ENCODE measurements at regions not wholly inside any gene's neighbourhood (a gene's known extent, or its start where the extent isn't known, plus 50 kb on each side); places are given as distances from the start of the nearest gene placed in this dataset.
A peak's percentile ranks its signal among the peaks of the same experiment; 100 is the strongest.
"Not testable (repeated sequence)": the region's sequence is repeated elsewhere in the genome, so short reads cannot be mapped to it uniquely, and the experiment has no call there.

- peak; percentile 77 for DNase-seq (ENCODE audit: low spot score)
Measured at GRCh38 chr5:10130881-10131280, 118.8 kb downstream of the ATPSCKMT start.

DNA sequence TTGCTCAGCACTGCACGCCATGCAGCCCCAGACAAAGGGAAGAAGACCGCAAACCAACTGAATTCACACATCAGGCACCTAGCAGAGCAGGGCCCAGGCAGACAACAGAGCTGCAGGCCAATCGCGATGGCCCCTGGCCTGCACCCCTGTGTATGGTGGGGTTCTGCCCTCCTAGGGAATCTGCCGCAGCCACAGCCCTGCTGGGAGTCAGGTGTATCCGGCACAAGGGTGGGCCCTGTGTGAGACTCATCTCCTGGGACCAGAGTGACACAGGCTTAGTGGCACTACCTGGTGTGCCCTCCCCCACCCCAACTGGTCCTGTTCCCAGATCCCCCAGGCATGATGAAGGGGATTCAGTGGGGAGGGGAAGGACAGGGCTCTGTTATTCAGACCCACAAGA lies 122.8 kb downstream of the ATPSCKMT start:
- no peak for DNase-seq (ENCODE audit: low spot score)

DNA sequence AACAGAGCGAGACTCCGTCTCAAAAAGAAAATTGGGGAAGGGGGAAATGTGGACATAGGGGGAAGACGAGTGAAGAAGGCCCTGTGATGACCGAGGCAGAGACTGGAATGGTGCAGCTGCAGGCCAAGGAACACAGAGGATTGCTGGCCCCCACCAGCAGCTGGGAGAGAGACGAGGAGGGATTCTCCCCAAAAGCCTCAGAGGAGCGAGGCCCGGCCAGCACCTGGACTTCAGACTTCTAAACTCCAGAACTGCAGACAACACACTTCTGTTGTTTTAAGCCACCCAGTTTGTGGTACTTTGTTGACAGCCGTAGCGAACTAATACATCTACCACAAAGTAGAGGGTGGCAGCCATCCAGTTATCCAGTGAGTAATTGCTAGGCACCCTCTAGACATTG lies 124.6 kb downstream of the ATPSCKMT start:
- no peak for DNase-seq (ENCODE audit: low spot score)

DNA sequence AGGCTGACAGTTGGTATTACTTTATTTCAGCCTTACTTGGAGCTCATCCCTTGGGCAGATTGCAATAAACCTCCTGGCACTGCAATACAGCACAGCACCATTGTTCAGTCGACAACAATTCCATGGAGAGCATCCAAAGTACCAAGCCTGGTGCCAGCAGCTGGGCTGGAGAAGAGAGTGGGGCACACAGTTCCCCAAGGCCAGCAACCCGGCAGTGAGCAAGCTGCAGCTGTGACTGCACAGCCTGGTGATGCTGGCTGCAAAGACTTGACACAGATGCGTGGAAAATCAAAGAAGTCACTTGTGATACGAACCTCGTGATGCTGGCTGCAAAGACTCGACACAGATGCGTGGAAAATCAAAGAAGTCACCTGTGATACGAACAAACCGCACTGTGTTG lies 125.4 kb downstream of the ATPSCKMT start:
- no peak for DNase-seq (ENCODE audit: low spot score)

- DNase-seq (ENCODE audit: low spot score), result no peak
Measured at GRCh38 chr5:10123254-10123989, 126.3 kb downstream of the ATPSCKMT start.

GRCh38 chr5:10122076-10122726 lies 127.5 kb downstream of the ATPSCKMT start:
- DNase-seq (ENCODE audit: low spot score), result no peak

DNA sequence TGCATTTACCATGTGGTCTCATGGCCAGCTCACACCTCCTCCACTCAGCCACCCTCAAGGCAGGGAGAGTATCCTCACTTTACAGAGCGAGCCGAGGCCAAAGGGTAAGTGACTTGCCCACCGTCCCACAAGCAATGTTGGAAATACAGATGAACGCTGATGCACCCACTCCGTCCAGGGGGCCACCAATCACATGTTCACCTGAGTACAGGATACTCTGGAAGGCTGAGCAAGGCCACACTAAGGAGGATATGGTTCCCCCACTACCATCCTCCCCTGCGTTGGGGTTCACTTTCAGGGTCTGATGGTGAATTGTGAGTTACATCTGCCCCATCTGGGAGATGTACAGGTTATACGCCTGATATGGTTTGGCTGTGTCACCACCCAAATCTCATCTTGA lies 128.8 kb downstream of the ATPSCKMT start:
- no peak for DNase-seq (ENCODE audit: low spot score)

DNA sequence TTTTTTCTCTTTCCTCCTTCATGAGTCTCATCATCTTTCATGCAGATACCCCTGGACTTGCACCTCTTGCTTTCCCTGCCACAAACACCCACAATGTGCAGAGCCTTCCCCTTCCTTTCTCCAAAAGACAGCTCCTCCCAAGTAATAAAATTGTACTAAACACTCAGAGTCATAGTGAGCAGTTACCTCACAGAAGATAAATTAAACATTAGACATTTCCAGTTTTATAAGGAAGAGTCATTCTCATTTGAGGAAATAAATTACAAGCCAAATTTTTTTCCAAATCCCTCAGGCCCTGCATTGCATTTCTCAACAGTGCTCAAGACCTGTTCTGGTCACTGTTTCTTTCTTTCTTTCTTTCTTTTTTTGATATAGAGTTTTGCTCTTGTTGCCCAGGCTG lies 131.5 kb downstream of the ATPSCKMT start:
- DNase-seq (ENCODE audit: low spot score), result no peak

- DNase-seq (ENCODE audit: low spot score), result no peak
Measured at GRCh38 chr5:10116594-10116993, 133.1 kb downstream of the ATPSCKMT start.

GRCh38 chr5:10115669-10116068 lies 134.0 kb downstream of the ATPSCKMT start:
- DNase-seq (ENCODE audit: low spot score), result no peak

DNA sequence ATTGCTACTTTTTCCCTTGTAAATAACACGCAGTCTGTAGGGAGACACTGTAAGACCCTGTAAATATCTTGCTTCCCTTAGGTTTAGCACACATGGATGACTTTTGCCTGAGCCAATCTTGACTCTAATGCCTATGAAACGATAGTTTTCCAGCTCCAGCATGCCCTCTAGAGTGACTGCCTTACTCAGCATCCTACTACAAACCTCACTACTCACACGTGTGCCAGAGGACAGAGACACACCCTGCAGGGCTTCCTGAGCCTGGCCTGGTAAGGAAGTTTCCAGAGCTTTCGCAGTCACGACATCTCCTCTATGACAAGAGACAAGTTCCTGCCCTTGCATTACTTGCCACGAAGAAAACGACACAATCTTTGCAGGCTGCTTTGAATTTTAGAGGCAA lies 138.1 kb downstream of the ATPSCKMT start:
- DNase-seq (ENCODE audit: low spot score), result peak; percentile 38

- no peak for DNase-seq (ENCODE audit: low spot score)
Measured at GRCh38 chr5:10110228-10110627, 139.5 kb downstream of the ATPSCKMT start.

- no peak for DNase-seq (ENCODE audit: low spot score)
Measured at GRCh38 chr5:10109299-10109698, 140.4 kb downstream of the ATPSCKMT start.

DNA sequence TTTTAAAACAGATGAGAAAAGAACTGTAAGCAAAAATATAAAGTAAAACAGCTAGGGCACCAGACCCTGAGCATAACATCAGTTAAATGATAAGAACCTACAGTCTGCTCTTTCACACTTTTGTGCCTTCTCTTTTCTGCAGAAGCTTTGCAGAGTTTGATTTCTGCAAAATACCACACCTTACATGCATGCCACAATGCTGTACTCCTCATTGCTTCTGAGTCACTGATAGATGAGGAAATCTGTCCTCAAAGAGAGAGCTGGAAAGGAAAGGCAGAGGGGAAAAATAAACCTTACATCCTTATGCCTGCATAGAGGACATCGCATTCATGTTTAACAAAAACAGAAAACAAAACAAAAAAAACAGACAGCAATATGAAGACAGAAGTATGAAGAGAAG lies 142.9 kb downstream of the ATPSCKMT start:
- DNase-seq (ENCODE audit: low spot score), result no peak

DNA sequence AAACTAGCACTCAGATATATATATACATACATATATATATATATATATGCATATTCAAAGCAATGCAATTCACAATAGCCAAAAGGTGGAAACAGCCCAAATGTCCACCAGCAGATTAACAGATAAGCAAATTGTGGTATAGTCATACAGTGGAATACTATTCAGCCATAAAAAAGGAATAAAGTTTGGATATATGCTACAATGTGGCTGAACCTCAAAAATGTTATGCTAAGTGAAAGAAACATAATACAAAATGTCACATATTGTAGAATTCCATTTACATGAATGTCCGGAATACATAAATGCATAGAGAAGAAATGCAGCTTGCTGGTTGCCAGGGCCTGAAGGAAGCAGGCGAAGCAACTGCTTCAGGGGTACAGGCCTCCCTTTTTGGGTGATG lies 143.4 kb downstream of the ATPSCKMT start:
- no peak for DNase-seq (ENCODE audit: low spot score)

GRCh38 chr5:10102706-10103497 lies 146.8 kb downstream of the ATPSCKMT start:
- no peak for DNase-seq (ENCODE audit: low spot score)

- not testable (repeated sequence) for DNase-seq (ENCODE audit: low spot score)
Measured at GRCh38 chr5:10102235-10102634, 147.5 kb downstream of the ATPSCKMT start.

- DNase-seq (ENCODE audit: low spot score), result no peak
Measured at GRCh38 chr5:10099548-10099947, 150.1 kb downstream of the ATPSCKMT start.

DNA sequence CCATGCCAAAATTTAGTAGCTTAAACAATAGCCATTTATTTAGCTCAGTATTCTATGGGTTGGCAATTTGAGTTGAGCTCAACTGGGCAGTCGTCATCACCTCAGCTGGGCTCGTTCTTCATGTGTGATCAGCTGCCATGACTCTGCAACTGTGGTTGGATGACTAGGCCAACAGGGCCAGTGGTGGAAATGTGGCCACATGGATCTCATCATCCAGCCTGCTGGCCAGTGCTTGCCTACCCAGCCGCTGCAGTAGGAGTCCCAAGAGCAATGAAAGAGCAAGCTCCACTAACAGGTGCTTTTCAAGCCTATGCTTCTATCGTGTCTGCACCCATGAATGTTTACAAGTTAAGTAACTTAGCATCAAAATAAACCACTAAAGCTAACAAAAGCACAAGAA lies 158.0 kb downstream of the ATPSCKMT start:
- no peak for DNase-seq (ENCODE audit: low spot score)

DNA sequence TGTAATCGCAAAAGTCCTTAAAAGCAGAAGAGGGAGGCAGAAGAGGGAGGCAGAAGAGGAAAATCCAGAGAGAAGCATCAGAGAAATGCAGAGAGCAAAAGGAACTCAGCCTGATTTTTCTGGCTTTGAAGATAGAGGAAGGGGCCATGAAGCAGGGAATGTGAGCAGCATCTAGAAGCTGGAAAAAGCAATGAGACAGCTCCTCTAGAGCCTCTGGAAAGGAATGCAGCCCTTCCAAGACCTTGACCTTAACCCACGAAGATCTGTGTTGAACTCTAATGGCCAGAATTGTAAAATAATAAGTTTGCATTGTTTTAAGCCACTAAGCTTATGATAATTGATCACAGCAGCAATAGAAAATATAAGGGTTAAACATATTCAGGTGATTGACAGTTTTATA lies 159.6 kb downstream of the ATPSCKMT start:
- no peak for DNase-seq (ENCODE audit: low spot score)

DNA sequence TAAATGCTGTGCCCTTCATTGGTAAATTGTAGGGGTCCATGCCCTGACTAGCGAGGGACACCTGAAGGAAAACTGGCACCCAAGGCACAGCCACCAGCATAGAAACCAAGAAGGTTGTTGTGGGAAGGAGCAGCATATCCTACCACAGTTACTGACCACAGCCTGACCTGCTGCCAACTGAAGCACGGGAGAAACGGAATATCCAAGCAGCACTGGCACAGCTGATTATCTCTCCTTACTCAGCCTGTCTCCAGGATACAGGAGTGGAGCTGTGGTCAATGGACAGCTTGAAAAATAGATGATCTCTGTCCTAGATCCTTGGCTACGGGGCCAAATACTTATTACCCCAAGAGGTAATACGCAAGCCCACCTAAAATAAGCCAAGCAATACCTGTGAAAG lies 164.5 kb downstream of the ATPSCKMT start:
- no peak for DNase-seq (ENCODE audit: low spot score)

DNA sequence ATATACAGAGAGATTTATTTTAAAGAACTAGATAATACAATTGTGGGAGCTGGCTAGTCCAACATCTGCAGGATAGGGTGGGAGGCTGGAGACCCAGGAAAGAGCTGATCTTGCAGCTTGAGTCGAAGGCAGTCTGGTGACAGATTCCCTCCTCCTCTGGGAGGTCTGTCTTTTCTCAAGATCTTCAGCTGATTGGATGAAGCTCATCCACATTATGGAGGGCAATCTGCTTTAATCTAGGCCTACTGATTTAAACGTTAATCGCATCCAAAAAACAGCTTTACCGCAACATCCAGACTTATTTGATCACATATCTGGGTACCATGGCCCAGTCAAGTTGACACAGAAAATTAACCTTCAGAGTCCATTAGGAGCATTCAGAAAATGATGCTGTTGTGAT lies 168.1 kb downstream of the ATPSCKMT start:
- DNase-seq (ENCODE audit: low spot score), result peak; percentile 94
